Esophagus (tissue), 2 donors: ENCODE measurements at regions not wholly inside any gene's neighbourhood (a gene's known extent, or its start where the extent isn't known, plus 50 kb on each side); places are given as distances from the start of the nearest gene placed in this dataset.

ENCODE experiments used
- H3K27ac ChIP-seq, 2 donors: one replicate each; pipeline ENCODE4 v1.5.1; 2013; ENCODE audit warnings: low read depth in 2 of 2, mild to moderate bottlenecking in 2 of 2, inconsistent platforms in 1 of 2, low read length in 1 of 2, moderate library complexity in 1 of 2
- H3K27me3 ChIP-seq, 2 donors: one replicate each; pipeline ENCODE4 v1.6.1; 2013; ENCODE audit warnings: low read length in 2 of 2, control low read depth in 1 of 2, mild to moderate bottlenecking in 1 of 2; ENCODE audit not compliant: insufficient read depth in 2 of 2, control insufficient read depth in 1 of 2
- H3K36me3 ChIP-seq, 2 donors: one replicate each; pipeline ENCODE4 v1.6.1; 2013; ENCODE audit warnings: low read length in 1 of 2; ENCODE audit not compliant: control insufficient read depth in 2 of 2, insufficient read depth in 2 of 2
- H3K4me1 ChIP-seq, 2 donors: one replicate each; pipeline ENCODE4 v1.6.1; 2013; ENCODE audit warnings: low read length in 1 of 2; ENCODE audit not compliant: control insufficient read depth in 2 of 2, insufficient read depth in 2 of 2
- H3K4me3 ChIP-seq, 2 donors: one replicate each; pipeline ENCODE4 v1.5.1; 2013; ENCODE audit warnings: low read length in 2 of 2, mild to moderate bottlenecking in 2 of 2, low read depth in 1 of 2, moderate library complexity in 1 of 2
- H3K9me3 ChIP-seq, 2 donors: one replicate each; pipeline ENCODE4 v1.6.1; 2013; ENCODE audit warnings: mild to moderate bottlenecking in 2 of 2, low read depth in 1 of 2, low read length in 1 of 2, moderate library complexity in 1 of 2; ENCODE audit not compliant: control insufficient read depth in 2 of 2, insufficient read depth in 1 of 2
- WGBS, 2 donors: extraction: QIAGEN DNeasy Blood & Tissue Kit; methylation state at CpG; one replicate each; pipeline ENCODE4 v1.1.7; 2013; 5-methylcytosine and 5-hydroxymethylcytosine counted together
- donor health status: healthy with polysubstance abuse.
- donor health status: Bipolar disorder and iron deficiency.

DNA sequence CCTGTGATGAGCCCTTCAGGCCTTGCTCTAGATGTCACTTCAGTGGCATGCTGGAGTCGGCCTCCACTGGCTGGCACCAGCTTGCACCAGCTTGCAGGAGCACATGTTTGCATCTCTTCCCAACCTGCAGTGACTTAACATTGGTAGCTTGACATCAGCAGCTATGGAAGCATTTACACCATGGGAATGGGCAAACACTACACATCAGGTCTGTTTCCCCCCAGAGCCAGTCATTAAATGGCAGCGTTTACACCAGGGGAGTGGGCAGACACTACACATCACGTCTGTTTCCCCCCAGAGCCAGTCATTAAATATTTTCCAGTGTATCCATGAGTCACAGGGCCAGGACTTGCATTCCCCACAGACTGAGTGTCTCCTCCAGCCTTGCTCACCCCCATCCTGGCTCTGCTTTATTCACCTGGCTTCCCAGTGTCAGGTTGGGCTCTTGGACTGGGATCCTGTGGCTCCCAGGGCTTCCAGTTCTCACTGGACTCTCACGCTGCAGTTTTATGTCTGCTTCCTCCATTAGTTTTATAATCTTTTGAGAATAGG lies 51.6 kb upstream of the VRK1 start:
- H3K27me3 ChIP-seq: peaks cover 3% of the 10 kb centered on the region in 2 donors
- no peak overlapping the region for H3K4me3 ChIP-seq
- peaks cover 0 to 2% of the 10 kb centered on the region in 2 donors for H3K9me3 ChIP-seq
- no peaks in the 10 kb centered on the region for H3K36me3 ChIP-seq
- H3K27ac ChIP-seq: no peak overlapping the region
- WGBS, 2 donors: 79 to 81% methylated on average over 4 of the region's 4 CpGs
- no peaks in the 10 kb centered on the region for H3K4me1 ChIP-seq

- WGBS, 2 donors: 51 to 67% methylated on average over 3 of the region's 3 CpGs
- no peaks in the 10 kb centered on the region for H3K4me1 ChIP-seq
- no peaks in the 10 kb centered on the region for H3K36me3 ChIP-seq
- no peak overlapping the region for H3K4me3 ChIP-seq
- no peak overlapping the region for H3K27ac ChIP-seq
- peaks cover 3% of the 10 kb centered on the region in 2 donors for H3K27me3 ChIP-seq
- H3K9me3 ChIP-seq: peaks cover 0 to 2% of the 10 kb centered on the region in 2 donors
Measured at GRCh38 chr14:96746101-96746500, 51.1 kb upstream of the VRK1 start.

DNA sequence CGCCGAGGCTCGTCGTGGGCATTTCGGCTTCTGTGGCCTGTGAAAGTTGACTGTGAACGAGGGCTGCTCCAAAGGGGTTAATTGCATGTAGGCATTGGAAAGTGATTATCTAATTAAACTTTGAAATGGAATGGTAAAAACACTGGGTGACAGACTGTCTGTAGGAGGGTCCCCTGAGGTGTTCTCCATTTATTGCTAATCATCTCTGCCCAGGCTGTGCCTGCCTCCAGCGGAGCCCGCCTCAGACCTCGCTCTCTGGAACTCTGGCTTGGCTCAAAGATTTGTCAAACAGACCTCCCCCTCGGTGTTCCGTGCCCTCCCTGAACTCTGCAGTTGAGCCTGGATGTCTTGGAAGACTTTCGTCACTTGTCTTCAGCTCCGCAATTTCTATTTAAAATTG lies 50.2 kb upstream of the VRK1 start:
- 79 to 83% methylated on average over 13 of the region's 13 CpGs for WGBS, 2 donors
- Histone ChIP-seq H3K4me3 (no peak overlapping the region), H3K36me3 (no peaks in the 10 kb centered on the region), H3K27me3 (peaks cover 0 to 3% of the 10 kb centered on the region in 2 donors), H3K27ac (no peak overlapping the region), H3K4me1 (no peaks in the 10 kb centered on the region), H3K9me3 (peaks cover 0 to 2% of the 10 kb centered on the region in 2 donors)
